ENCODE measurements at regions not wholly inside any gene's neighbourhood (a gene's known extent, or its start where the extent isn't known, plus 50 kb on each side); places are given as distances from the start of the nearest gene placed in this dataset.

- FAIRE-seq: no peak
These were observed 66.3 kb upstream of the CDH8 start for GRCh38 chr16:62102588-62102987.

GRCh38 chr16:62100651-62101050 lies 64.4 kb upstream of the CDH8 start:
- FAIRE-seq: no peak

- FAIRE-seq: no peak
These were observed 53.5 kb upstream of the CDH8 start for GRCh38 chr16:62089715-62090114.

- FAIRE-seq: no peak
These were observed 52.6 kb upstream of the CDH8 start for GRCh38 chr16:62088731-62089410.

Data from TTC549 (cell line).